ENCODE measurements at regions not wholly inside any gene's neighbourhood (a gene's known extent, or its start where the extent isn't known, plus 50 kb on each side); places are given as distances from the start of the nearest gene placed in this dataset.
A peak's percentile ranks its signal among the peaks of the same experiment; 100 is the strongest.

DNA sequence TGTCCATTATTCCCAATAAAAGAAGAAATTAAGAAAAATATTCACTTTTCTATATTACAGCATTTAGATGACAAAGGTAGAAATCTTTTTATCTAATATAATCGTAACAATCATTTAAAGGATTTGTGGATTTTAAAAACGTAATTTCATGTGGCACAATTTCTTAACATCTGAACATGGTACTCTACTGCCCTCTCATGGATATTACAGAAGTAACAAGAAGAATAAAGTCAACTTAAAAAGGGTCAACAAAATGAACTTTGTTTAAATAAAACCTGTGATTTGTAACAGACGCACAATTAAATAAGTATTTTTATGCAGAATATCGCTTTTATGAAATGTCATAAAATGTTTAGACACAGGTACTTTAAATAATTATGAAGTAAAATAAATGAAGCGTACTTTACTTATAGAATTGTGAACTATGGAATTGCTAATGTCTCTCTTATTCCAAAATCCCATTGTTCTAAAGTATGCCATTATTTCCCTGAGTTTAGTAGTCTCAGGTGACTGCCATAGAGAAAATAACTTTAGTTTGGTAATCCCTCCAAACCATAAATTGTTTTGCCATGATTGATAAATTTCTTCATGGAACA, 366.8 kb upstream of the ZNF385D start:
- DNase-seq, result peak; percentile 30

GRCh38 chr3:22118542-22118941, 367.5 kb upstream of the ZNF385D start:
- no peak for DNase-seq

- no peak for DNase-seq
Observed at GRCh38 chr3:22121068-22121701, 370.2 kb upstream of the ZNF385D start.

GRCh38 chr3:22122567-22122966, 371.6 kb upstream of the ZNF385D start:
- no peak for DNase-seq

DNA sequence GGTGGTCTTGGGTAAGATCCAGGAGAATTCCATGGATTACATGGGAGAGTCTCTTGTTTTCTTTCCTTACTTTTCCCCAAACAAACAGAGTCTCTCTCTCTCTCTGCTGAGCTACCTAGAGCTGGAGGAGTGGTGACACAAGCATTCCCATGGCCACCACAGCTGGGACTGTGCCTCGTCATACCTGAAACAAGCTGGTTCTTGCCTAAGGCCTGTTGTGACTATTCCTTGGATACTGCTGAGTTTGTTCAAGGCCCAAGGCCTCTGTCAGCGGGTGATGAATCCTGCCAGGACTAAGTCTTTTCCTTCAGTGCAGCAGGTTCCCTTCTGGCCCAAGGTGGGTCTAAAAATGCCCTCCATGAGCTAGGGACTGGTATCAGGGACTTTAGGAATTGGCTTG, 378.1 kb upstream of the ZNF385D start:
- no peak for DNase-seq

GRCh38 chr3:22141769-22142168, 390.8 kb upstream of the ZNF385D start:
- no peak for DNase-seq

DNA sequence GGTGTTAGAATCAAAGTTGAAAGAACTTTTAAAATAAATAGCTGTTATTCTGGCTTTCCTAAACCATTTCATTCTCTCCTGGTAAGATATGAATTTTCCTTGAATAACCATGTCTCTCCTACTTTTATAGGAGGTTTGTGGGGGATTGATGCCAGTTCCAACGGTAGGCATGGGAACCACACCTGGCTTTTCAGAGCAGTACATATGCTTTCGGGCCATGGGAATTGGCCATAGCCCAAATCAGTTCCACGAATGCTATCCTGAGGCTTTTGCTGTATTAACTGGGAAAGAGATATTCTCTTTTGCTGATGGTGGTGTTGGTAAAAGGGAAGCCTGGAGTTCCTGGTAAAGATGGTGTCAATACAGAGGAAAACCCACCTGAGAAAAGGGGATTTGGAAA, 396.2 kb upstream of the ZNF385D start:
- no peak for DNase-seq

GRCh38 chr3:22156868-22157267, 405.9 kb upstream of the ZNF385D start:
- no peak for DNase-seq

DNA sequence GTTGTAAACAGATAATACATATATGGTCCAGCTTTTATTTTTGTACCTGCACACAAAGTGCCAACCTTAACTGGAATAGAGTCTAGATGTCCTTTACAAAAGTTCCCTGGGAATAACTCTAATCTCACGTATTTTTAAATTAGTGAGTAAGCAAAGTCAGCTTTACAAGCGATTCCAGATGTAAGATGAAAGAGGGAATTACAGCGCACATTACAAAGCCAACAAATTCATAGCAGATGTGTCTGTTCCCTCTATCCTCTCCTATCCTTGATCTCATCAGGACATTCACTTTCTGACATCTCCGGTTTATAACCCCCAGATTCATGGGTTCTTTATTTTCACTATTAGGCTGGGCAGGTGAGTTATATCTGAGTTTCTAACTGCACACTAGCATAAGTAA, 406.8 kb upstream of the ZNF385D start:
- no peak for DNase-seq

GRCh38 chr3:22159004-22159695, 408.1 kb upstream of the ZNF385D start:
- no peak for DNase-seq

DNA sequence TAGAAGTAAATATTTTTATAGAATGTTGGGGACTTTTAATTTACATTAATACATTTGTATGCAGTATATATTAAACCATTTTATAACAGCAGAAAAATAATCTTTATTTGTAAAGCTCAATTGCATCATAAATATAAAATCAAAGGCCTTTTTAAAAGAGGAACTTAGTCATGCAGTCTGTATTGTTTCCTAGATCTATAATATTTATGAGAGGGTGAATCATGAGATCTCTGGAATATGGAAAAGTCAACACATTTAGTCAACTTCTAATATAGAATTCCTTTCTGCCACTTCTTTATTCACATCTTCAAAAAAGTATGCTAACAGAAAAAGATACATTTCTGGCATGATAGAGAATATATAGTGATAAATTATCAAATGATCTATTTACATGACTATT, 410.3 kb upstream of the ZNF385D start:
- no peak for DNase-seq

DNA sequence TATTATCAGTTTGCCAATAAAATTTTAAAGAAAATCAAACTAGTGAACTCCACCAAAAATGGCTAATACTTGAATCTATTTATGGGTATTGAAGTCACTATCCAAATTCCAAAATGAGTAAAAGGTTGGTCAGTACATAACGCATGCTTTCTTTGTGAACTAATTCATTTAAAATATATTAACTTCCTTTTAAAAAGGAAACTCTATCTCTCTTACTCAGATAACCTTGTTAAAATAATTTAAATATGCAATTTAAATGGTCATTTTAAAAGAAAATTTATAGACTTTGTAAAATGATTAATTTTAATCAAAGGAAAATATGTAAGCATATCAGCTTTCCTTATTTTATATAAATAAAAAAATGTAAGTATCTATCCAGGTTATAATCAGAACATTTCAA, 419.4 kb upstream of the ZNF385D start:
- no peak for DNase-seq

- DNase-seq, result no peak
Observed at GRCh38 chr3:22172964-22173363, 422.0 kb upstream of the ZNF385D start.

- DNase-seq, result no peak
Observed at GRCh38 chr3:22175947-22176346, 424.9 kb upstream of the ZNF385D start.

DNA sequence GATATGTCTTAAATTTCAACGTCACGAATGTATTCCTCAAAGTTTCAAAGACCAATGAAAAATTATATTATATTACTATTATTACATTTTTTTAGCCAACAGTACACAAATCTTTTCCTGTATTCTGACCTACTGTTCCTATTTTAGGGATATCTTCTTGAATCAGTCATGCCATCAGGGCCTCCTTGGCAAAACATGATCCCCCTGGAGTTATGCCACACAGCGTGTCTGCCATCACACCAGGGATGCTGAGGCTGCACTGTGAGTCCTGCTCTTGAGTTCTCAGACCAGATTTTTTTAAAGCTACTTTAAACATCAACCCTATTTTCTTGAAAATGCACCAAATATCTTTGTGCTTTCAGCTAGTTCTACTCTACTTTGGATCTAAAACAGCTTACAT, 425.9 kb upstream of the ZNF385D start:
- DNase-seq, result no peak

GRCh38 chr3:22189616-22190015, 438.6 kb upstream of the ZNF385D start:
- DNase-seq, result no peak

GRCh38 chr3:22199095-22199494, 448.1 kb upstream of the ZNF385D start:
- no peak for DNase-seq

- no peak for DNase-seq
Observed at GRCh38 chr3:22208844-22209243, 457.8 kb upstream of the ZNF385D start.

DNA sequence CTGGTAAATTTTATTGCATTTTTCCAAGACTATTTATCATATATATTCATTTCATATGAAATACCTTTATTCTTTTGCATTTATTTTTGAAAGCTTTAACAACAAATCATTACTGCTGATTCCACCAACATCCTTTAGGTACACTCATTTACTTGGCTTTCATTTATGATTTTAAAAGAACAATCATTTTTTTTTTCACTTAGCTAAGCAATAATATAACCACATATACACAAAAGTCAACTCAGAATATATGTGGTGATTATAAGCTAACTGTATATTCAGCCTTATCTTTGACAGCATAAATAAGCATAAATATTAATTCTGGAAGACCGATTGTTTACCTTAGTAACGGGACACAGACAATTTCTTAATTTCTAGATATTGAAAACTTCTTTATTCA, 458.6 kb upstream of the ZNF385D start:
- no peak for DNase-seq

GRCh38 chr3:22210693-22211092, 459.7 kb upstream of the ZNF385D start:
- no peak for DNase-seq

DNA sequence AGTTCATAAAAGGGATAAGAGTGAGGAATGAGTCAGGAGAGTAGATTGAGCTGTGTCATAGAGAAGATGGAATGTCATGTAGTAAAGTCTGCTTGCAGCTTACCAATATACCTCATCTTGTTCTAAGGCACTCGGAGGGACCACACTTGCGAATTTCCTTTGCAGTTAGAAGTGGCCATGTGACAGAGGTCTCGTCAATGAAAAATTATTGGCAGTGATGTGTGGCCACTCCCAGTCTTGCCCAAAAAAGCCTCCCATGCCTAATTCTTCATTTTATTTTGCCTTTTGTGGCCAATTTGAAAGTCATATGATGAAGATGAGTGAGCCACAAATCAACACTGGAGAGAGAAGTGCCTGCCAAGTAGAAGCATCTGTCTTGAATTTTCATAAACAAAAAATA, 465.6 kb upstream of the ZNF385D start:
- DNase-seq, result no peak

GRCh38 chr3:22225161-22225560, 474.2 kb upstream of the ZNF385D start:
- no peak for DNase-seq

DNA sequence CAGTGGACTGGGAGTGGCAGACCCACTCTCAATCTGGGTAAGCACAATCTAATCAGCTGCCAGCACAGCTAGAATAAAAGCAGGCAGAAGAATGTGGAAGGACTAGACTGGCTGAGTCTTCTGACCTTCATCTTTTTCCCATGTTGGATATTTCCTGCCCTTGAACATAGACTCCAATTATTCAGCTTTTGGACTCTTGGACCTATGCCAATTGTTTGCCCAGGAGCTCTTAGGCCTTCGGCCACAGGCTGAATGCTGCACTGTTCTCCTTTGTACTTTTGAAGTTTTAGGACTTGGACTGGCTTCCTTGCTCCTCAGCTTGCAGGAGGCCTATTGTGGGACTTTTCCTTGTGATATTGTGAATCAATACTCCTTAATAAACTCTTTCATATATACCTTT, 477.7 kb upstream of the ZNF385D start:
- no peak for DNase-seq

DNA sequence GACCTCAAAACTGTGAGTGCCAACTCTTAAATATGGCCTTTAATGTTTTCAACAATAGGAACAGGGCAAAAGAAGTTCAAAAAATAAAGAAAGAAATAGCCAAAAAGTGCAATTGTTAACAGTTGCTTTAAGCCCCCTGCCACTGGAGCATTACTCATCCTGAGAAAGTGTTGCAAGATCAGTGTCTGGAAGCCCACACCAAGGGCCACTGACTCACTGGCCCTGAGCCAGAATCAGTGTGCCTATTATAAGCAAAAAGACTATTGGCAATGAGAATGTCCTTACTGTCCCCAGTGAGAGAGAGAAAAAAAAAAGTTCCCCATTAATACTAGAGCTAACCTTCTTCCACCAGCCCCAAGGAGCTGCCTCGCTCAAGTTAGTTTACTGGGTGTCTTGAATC, 480.1 kb upstream of the ZNF385D start:
- DNase-seq, result no peak

Data from kidney glomerular epithelial cell (primary cell).